Glutamatergic neuron (in vitro differentiated cells): ENCODE measurements at regions not wholly inside any gene's neighbourhood (a gene's known extent, or its start where the extent isn't known, plus 50 kb on each side); places are given as distances from the start of the nearest gene placed in this dataset.

Source experiments
- DNase-seq: peaks from one replicate; pipeline ENCODE4 v3.0.0; 2022
- H3K27ac Mint-ChIP-seq: one replicate; pipeline ENCODE4 v1.8.0; 2020; ENCODE audit warnings: mild to moderate bottlenecking, mixed read lengths, inconsistent platforms; ENCODE audit not compliant: unreplicated experiment
- H3K27me3 Mint-ChIP-seq: one replicate; pipeline ENCODE4 v1.8.0; 2020; ENCODE audit warnings: mild to moderate bottlenecking, moderate library complexity, mixed read lengths, inconsistent platforms; ENCODE audit not compliant: unreplicated experiment
- H3K36me3 Mint-ChIP-seq: one replicate; pipeline ENCODE4 v1.8.0; 2020; ENCODE audit warnings: mild to moderate bottlenecking, mixed read lengths, inconsistent platforms; ENCODE audit not compliant: unreplicated experiment
- H3K4me1 Mint-ChIP-seq: one replicate; pipeline ENCODE4 v1.8.0; 2020; ENCODE audit warnings: mild to moderate bottlenecking, low read depth, mixed read lengths, inconsistent platforms; ENCODE audit not compliant: unreplicated experiment
- H3K4me3 Mint-ChIP-seq: one replicate; pipeline ENCODE4 v1.8.0; 2020; ENCODE audit warnings: mild to moderate bottlenecking, mixed read lengths, inconsistent platforms; ENCODE audit not compliant: unreplicated experiment
- H3K9me3 Mint-ChIP-seq: one replicate; pipeline ENCODE4 v1.8.0; 2020; ENCODE audit warnings: mild to moderate bottlenecking, moderate library complexity, mixed read lengths, inconsistent platforms; ENCODE audit not compliant: unreplicated experiment
- CTCF ChIP-seq: fragments of 200-600 bp; sonication (generic); IDR thresholded peaks from one replicate; pipeline ENCODE4 v1.5.0; 2021; ENCODE audit not compliant: partially characterized antibody, unreplicated experiment

DNA sequence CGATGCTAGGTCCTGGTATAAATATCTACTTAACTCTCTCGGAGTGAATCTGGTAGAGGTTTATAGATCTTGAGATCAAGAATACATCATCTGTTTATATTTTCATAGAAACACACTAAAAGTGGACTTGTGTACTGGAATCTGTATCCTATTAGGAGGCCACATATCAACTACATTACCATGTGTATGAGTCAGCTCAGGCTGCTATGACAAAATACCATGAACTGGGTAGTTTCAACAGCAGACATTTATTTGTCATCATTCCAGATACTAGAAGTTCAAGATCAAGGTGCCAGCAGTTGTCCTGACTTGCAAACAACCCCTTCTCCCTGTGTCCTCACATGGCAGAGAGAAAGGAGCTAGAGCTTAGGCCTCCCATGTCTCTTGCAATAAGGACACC lies 113.9 kb upstream of the PFKP start:
- Mint-ChIP-seq H3K36me3 (no peaks in the 10 kb centered on the region), H3K9me3 (no peaks in the 10 kb centered on the region), H3K4me1 (no peaks in the 10 kb centered on the region), H3K27ac (no peak overlapping the region), H3K4me3 (no peak overlapping the region), H3K27me3 (peaks cover 2% of the 10 kb centered on the region)
- no peak for DNase-seq
- no peak for TF ChIP-seq CTCF

- TF ChIP-seq CTCF: no peak
- Mint-ChIP-seq H3K4me1 (no peaks in the 10 kb centered on the region), H3K36me3 (peaks cover 4% of the 10 kb centered on the region), H3K27me3 (peaks cover 2% of the 10 kb centered on the region), H3K4me3 (no peak overlapping the region), H3K9me3 (peaks cover 1% of the 10 kb centered on the region), H3K27ac (no peak overlapping the region)
- no peak for DNase-seq
Observed at GRCh38 chr10:2951235-2951835, 116.0 kb upstream of the PFKP start.

DNA sequence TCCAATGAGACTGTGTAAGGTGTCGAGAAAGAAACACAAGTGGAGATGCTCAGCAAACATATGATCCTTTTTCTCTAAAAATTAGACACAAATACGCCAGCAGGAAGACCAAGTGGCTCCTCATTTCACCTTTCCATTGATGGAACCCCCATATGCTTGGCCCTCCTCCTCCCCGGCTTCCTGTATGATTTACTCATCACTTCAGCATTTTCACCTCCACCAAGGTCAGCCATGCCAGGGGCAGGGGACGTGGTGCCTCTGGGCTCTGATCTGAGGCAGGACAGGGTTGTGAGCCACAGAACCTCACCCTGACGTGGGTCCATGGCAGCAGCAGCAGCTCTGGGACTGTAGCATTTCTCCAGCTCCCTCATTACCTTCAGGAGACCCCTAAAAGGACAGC lies 116.8 kb upstream of the PFKP start:
- no peak for TF ChIP-seq CTCF
- H3K27me3 Mint-ChIP-seq: peaks cover 2% of the 10 kb centered on the region
- H3K36me3 Mint-ChIP-seq: peaks cover 4% of the 10 kb centered on the region
- no peak for DNase-seq
- H3K4me1 Mint-ChIP-seq: no peaks in the 10 kb centered on the region
- peaks cover 1% of the 10 kb centered on the region for H3K9me3 Mint-ChIP-seq
- no peak overlapping the region for H3K4me3 Mint-ChIP-seq
- H3K27ac Mint-ChIP-seq: no peak overlapping the region

- no peak for TF ChIP-seq CTCF
- H3K27me3 Mint-ChIP-seq: peaks cover 2% of the 10 kb centered on the region
- no peak overlapping the region for H3K27ac Mint-ChIP-seq
- H3K4me1 Mint-ChIP-seq: no peaks in the 10 kb centered on the region
- no peak overlapping the region for H3K4me3 Mint-ChIP-seq
- H3K9me3 Mint-ChIP-seq: peaks cover 1% of the 10 kb centered on the region
- peaks cover 4% of the 10 kb centered on the region for H3K36me3 Mint-ChIP-seq
- no peak for DNase-seq
Observed at GRCh38 chr10:2949948-2950354, 117.4 kb upstream of the PFKP start.

DNA sequence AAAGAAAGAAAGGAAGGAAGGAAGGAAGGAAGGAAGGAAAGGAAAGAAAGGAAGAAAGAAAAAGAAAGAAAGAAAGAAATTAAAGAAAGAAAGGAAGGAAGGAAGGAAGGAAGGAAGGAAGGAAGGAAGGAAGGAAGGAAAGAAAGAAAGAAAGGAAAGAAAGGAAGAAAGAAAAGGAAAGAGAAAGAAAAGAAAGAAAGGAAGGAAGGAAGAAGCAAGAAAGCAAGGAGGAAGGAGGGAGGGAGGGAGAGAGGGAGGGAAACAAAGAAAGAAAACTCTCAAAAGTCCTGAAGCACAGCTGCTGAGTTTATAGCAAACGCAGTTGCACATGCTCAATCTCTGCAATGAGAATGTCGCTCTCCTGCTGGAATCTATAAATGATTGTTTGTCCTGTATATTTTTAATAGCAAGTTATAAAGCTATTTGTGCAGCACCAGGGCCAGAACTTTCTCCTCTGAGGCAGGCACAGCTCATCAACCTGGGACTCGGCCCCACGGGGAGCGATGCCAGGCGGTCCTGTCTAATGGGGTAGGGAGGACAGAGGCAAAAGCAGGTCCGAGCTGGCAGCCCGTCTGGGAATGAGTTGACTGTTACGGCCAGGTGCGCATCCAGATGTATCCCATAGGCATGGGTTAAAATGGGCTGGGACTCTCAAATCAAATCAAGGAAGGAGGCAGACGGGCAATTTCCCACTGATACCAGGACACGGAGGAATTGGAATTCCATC lies 118.0 kb upstream of the PFKP start:
- no peaks in the 10 kb centered on the region for H3K4me1 Mint-ChIP-seq
- H3K27ac Mint-ChIP-seq: no peak overlapping the region
- H3K4me3 Mint-ChIP-seq: no peak overlapping the region
- H3K9me3 Mint-ChIP-seq: peaks cover 1% of the 10 kb centered on the region
- H3K36me3 Mint-ChIP-seq: peaks cover 4% of the 10 kb centered on the region
- TF ChIP-seq CTCF: no peak
- peaks cover 2% of the 10 kb centered on the region for H3K27me3 Mint-ChIP-seq
- no peak for DNase-seq
